ES-I3 (cell line): ENCODE measurements at regions not wholly inside any gene's neighbourhood (a gene's known extent, or its start where the extent isn't known, plus 50 kb on each side); places are given as distances from the start of the nearest gene placed in this dataset.

Source experiments
- H3K36me3 ChIP-seq: 2 replicates; pipeline ENCODE4 v1.6.1; 2013; ENCODE audit warnings: mild to moderate bottlenecking, low read length, control low read depth, moderate library complexity; ENCODE audit not compliant: insufficient read depth
- H3K4me1 ChIP-seq: 2 replicates; pipeline ENCODE4 v1.6.1; 2013; ENCODE audit warnings: mild to moderate bottlenecking, control low read depth, low read length; ENCODE audit not compliant: insufficient read depth
- H3K9ac ChIP-seq: 2 replicates; pipeline ENCODE4 v1.6.1; 2013; ENCODE audit warnings: low read depth, mild to moderate bottlenecking, low read length, moderate library complexity
- H3K9me3 ChIP-seq: 2 replicates; pipeline ENCODE4 v1.6.1; 2013; ENCODE audit warnings: mild to moderate bottlenecking, low read length, moderate library complexity; ENCODE audit not compliant: control insufficient read depth, insufficient read depth

DNA sequence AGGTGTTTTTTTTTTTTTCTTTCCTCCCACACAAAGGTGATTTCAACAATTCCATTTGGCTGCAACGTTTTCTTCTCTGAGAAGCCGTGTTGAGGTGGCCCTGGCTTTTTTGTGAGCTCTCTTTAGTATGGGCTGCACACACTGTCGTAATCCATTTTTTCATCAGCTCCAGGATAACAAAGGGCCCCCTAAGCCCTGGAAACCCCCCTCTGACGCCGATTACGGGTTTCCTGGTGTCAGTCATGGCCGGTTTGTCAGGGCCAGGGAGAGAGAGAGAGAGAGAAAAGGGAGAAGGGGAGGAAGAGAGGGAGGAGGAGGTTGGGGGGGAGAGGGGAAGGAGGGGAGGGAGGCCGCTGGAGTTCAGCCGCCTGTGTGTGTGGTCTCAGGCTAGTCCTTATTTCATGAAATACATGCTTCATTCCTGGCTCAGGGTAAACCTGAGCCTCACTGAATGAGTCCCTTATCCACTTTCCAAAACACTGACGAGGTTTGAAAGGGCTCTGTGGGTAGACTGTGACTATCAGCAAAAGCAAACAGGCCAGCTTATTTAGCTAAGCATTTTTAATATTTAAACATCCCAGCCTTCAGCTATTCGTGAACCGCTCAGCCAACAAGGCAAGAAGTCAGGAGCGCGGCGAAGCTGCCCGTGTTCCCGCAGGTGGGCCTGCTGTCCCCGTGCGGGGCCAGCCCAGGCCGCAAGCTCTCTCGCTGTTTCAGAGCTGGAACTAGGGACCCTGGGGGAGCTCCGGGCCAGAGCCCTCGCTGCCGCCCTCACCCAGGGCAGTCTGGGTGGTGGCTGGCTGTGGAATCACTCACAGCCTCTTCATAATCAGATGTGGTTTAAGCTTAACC, 172.8 kb downstream of the ERCC6L2 start:
- H3K9ac ChIP-seq = no peak overlapping the region; the same call in 1 of the 2 replicates
- H3K4me1 ChIP-seq = peaks cover 14% of the 10 kb centered on the region
- H3K36me3 ChIP-seq = no peaks in the 10 kb centered on the region; the same call in 1 of the 2 replicates
- H3K9me3 ChIP-seq = no peaks in the 10 kb centered on the region

DNA sequence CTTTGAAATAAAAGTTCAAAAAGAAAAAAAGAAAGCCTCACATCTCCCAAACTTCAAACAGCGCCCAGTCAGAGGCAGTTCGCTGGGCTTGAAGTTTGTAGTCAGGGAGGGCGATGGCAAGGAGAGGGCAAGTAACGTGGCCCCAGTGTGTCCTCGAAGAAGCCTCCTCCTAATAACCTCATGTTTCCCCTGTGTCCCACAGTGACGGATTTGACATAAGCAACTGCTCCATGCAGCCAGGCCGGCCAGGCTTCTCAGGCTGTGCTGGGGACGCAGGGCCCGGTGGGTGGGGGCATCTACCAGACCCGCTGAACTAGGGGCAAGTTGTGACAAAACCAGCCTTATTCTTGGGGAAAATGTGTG, 172.2 kb downstream of the ERCC6L2 start:
- Histone ChIP-seq H3K36me3 (no peaks in the 10 kb centered on the region; the same call in 1 of the 2 replicates), H3K4me1 (peaks cover 14% of the 10 kb centered on the region), H3K9ac (no peak overlapping the region), H3K9me3 (no peaks in the 10 kb centered on the region)

DNA sequence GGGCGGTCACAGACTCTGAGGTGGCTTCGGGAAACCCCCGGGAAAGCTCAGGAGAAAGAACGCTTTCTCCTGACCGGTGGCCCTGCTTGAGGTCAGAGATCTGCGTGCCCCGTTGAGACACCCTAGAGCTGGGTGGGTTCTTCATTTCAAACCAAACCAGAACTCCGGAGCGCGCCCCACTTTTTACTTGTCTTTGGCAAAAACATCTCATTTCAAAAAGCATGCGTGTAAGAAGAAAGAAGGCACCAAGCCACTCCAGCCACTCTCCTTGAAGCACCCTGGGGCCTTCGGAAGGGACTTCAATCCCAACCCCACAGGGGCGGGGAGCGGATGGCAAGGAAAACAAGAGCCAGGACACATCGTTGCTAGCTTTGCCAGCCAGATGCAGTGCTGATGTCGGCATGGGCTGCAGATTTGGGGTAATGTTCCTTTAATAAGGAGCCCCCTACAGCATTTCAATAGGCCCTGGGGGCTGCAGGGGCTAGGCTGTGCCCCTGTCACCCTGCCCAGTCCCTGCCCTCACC, 171.7 kb downstream of the ERCC6L2 start:
- Histone ChIP-seq H3K9me3 (no peaks in the 10 kb centered on the region), H3K36me3 (no peaks in the 10 kb centered on the region; the same call in 1 of the 2 replicates), H3K4me1 (peaks cover 14% of the 10 kb centered on the region), H3K9ac (no peak overlapping the region)

DNA sequence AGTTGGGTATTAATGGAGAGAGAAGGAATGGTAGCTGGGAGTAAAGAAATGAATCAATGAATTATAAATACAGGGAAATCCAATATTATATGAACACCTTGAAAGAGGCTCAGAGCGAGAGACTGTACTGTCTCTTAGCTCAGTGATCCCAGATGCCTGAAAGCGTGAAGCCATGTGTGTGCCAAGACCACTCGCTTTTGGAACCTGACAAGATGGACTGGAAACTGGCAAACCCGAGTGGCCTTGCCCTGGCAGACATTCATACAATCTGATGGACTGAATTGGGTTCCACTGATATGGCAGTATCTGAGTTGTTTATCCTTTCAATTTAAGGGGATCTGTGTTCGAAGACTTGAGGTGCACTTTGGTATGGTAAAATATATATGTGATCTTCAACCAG, 170.3 kb downstream of the ERCC6L2 start:
- Histone ChIP-seq H3K9ac (no peak overlapping the region), H3K36me3 (no peaks in the 10 kb centered on the region; the same call in 1 of the 2 replicates), H3K9me3 (no peaks in the 10 kb centered on the region), H3K4me1 (peaks cover 14% of the 10 kb centered on the region)

DNA sequence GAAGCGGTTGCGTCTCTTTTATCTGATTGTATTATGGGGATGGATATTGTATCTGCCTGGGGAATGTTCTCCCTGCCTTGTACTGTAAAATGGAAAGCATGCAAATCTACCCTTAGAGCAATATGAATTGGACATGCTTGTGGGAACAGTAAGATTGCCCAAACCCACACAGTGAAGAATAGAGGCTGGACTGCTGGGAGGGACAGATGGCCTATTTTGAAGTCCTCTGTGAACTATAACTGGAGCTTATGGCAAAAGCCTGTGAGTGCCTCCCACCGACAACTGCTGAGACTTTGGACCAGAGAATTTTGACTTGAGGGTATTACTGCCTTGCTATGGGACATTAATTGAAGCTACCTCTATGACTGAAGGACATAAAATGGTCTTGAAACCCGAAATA, 168.9 kb downstream of the ERCC6L2 start:
- no peaks in the 10 kb centered on the region; the same call in 1 of the 2 replicates for H3K36me3 ChIP-seq
- no peaks in the 10 kb centered on the region for H3K9me3 ChIP-seq
- H3K4me1 ChIP-seq = peaks cover 14% of the 10 kb centered on the region
- no peak overlapping the region for H3K9ac ChIP-seq

DNA sequence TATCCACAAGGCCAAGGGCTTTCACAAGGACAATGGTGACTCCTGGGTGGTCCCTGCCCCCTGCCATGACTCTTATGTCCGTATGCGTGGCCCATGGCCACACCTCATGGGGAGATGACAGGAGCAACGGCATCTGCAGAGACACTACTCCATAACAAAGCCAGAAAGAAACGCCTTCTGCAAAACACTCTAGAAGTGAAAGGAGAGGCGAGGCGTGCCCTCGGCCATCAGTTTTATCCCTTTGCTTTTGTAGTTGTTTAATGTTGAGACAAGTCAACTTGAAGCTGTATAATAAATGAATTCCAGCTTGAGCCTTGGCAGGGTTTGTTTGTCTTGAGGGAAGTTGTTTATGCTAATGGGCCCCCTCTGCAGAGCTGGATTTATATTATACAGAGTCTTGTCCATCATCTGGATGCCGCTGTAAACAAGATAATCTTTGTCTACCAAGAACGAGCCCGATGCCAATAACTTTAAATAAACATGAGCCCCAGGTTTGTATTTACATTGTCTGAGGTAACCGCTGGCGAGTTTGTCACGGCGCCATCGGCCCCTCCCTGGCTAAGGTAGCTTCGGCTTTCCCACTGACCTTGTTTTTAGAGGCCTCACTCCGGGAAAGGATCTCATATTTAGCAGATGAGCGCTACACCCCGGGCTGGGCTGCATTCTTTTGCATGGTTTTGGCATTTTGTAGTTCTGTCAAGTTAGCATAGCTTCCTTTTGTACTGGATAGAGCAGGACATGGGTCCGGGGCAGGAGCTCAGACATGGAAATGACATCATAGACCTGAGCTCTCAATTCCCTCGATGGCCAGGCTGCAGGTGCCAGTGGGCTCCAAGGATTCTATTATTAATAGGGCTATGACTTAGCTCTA, 165.3 kb downstream of the ERCC6L2 start:
- no peaks in the 10 kb centered on the region; the same call in 1 of the 2 replicates for H3K4me1 ChIP-seq
- no peaks in the 10 kb centered on the region; the same call in 1 of the 2 replicates for H3K9me3 ChIP-seq
- H3K36me3 ChIP-seq = no peaks in the 10 kb centered on the region; the same call in 1 of the 2 replicates
- no peak overlapping the region for H3K9ac ChIP-seq

DNA sequence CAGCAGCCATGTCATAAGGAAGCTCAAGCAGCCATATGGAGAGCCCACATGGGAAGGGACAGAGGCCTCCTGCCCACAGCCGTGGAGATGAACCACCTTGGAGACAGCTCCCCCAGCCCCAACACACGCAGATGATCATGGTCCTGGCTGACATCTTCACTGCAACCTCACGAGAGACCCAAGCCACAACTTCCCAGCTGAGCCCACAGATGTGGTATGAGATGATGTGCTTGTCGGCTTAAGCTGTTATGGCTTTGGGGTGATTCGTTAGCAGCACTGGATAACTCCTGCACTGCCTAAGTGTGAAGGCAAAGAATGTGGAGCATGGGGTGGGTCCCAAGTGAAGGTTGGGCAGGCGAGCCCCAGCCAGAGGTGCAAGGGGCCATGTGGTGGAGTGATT, 163.4 kb downstream of the ERCC6L2 start:
- H3K4me1 ChIP-seq = no peaks in the 10 kb centered on the region; the same call in 1 of the 2 replicates
- H3K36me3 ChIP-seq = no peaks in the 10 kb centered on the region
- H3K9me3 ChIP-seq = peaks cover 5% of the 10 kb centered on the region; the same call in 1 of the 2 replicates
- H3K9ac ChIP-seq = no peak overlapping the region

DNA sequence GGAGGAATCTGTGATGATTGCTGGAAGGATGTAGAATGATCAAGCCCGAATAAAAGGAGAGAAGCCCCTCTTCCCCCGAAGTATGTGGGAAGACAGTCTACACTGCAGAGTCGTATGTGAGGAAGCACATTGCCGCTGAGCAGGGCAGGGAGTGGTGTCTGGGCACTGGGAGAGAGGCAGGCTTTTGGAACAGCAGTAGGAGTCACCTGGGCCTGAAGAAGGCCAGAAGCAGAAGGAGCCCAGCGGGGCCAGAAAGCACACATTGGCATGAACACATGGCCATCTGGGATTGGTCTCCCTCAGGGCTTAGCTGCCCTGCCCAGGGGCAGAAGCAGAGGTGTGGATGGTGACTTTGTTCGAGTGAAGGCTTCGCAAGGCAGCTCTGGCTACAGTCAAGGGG, 162.8 kb downstream of the ERCC6L2 start:
- Histone ChIP-seq H3K9me3 (peaks cover 5% of the 10 kb centered on the region; the same call in 1 of the 2 replicates), H3K4me1 (no peaks in the 10 kb centered on the region; the same call in 1 of the 2 replicates), H3K36me3 (no peaks in the 10 kb centered on the region), H3K9ac (no peak overlapping the region)

DNA sequence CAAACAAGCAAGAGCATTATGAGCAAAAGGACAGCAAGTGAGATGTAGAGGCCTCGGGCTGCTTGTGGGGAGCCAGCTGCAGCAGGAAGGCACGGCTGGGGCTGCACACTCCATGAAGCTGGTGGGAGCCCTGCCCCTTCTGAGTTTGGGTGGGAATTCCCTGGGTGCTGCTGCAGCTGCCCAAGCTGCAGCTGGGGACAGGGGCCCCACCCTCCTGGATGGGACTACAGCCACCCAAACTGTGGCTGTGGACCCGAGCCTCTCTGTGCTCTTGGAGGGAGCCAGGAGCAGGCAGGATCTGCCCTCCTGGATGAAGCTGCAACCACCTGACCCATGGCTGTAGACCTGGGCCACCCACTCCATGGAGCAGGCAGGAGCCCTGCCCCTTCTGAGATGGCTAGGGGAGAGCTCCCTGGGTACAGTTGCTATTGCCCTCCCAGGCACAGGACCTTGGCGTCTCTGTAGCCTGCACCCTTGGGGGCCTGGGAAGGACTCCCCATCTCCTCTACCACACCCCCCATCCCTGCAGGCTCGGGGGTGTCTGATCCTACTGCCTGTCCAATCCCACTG, 159.1 kb downstream of the ERCC6L2 start:
- H3K36me3 ChIP-seq = no peaks in the 10 kb centered on the region
- peaks cover 5% of the 10 kb centered on the region; the same call in 1 of the 2 replicates for H3K9me3 ChIP-seq
- no peak overlapping the region for H3K9ac ChIP-seq
- no peaks in the 10 kb centered on the region for H3K4me1 ChIP-seq

DNA sequence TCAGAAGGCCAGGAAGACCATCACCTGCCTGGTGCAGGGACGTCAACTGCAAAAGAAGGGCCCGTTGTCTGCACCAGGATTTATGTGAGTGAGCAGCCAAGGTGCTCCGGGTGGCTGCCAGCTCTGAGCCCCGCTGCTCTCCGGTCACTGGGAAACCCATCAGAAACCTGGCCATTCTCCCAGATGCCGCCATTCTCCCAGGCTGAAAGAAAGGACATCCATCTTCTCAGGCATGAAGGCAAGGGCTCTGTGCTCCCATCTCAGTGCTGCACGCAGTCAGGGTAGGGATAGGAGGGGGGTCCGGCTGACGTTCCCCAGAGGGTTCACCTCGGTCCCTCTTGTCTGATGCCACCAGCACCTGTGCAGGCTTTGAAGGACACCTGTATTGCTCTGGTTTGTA, 158.4 kb downstream of the ERCC6L2 start:
- H3K9me3 ChIP-seq = 0 out of 2 replicates have a peak, but pooled peaks cover 5% of the 10 kb centered on the region

DNA sequence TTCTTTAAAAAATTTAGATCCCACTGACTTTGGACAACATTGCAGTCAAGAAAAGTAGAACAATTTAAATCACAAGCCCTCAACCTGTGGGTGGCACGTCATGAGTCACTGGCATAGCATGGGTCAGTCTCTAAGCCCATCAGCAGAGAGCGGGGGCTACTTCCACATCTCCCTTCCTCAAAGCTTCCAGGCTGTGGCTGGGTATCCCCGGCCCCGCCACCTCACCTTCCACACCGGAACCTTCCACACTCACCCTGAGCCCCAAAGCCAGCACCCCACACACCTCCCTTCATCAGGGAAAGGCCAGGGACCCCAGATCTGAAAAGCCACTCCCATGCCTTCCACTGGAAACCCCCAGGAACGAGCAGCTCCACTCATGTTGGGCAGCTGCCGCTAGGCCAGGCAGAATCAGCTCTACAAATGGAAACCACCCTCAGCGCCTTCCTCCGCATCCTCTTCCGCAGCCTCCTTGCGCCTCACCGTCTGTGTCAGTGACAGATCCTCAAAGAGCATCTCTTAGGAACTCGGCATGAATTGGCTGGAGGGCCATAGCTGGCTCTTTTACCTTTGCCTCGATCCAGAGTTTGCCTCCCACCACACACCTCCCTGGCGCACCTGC, 156.5 kb downstream of the ERCC6L2 start:
- H3K9me3 ChIP-seq = 0 out of 2 replicates have a peak, but pooled peaks cover 5% of the 10 kb centered on the region
- H3K4me1 ChIP-seq = no peaks in the 10 kb centered on the region
- H3K36me3 ChIP-seq = no peaks in the 10 kb centered on the region
- no peak overlapping the region for H3K9ac ChIP-seq

More for the DNA sequence above, 158.4 kb downstream of the ERCC6L2 start:
- H3K4me1 ChIP-seq = no peaks in the 10 kb centered on the region
- no peak overlapping the region for H3K9ac ChIP-seq
- no peaks in the 10 kb centered on the region for H3K36me3 ChIP-seq

DNA sequence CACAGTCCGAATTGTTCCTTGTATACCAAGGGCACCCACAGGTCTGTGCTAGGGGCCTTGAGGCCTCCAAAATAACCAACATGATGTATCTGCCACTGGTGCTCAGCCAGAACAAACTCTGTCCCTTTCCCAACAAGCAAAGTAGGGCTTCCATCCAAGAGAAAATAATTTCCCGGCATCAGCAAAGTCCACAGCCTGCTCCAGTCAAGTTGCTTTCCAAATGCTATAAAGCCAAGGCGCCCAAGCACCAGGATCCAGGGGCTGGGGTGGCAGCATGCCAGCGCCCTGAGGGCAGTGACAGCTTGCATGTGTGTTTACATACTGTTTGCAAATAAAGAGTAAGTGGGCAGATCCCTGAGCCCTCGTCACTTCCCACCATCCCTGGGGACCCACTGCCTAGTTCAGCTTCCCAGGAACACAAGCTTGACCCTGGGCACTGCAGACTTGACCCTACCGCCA, 155.9 kb downstream of the ERCC6L2 start:
- peaks cover 4% of the 10 kb centered on the region; the same call in 1 of the 2 replicates for H3K4me1 ChIP-seq
- H3K9ac ChIP-seq = no peak overlapping the region
- H3K36me3 ChIP-seq = no peaks in the 10 kb centered on the region
- 0 out of 2 replicates have a peak, but pooled peaks cover 5% of the 10 kb centered on the region for H3K9me3 ChIP-seq

DNA sequence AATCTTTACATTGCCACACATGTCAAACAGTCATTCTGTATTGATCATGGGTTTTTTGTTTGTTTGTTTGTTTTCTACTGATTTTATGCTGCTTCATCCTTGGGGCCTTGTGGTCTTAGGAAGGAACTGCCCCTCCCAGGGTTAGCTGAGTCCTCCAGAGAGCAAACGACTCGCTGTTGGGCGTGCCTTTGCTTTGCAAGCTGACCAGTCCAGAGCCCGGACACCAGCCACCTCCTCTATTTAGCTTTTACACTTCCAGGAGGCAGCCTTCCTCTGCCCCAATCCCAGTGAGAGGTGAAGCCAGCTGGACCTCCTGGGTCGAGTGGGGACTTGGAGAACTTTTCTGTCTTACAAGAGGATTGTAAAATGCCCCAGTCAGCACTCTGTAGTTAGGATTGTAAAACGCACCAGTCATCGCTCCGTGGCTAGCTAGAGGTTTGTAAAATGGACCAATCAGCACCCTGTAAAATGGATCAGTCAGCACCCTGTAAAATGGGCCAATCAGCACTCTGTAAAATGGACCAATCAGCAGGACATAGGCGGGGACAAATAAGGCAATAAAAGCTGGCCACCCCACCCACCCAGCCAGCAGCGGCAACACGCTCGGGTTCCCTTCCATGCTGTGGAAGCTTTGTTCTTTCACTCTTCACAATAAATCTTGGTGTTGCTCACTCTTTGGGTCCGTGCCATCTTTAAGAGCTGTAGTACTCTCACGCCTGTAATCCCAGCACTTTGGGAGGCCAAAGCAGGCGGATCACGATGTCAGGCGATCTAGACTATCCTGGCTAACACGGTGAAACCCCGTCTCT, 154.4 kb downstream of the ERCC6L2 start:
- peaks cover 4% of the 10 kb centered on the region; the same call in 1 of the 2 replicates for H3K4me1 ChIP-seq
- H3K9ac ChIP-seq = no peak overlapping the region
- no peaks in the 10 kb centered on the region for H3K36me3 ChIP-seq
- H3K9me3 ChIP-seq = no peaks in the 10 kb centered on the region
